GM21390 (cell line): ENCODE measurements at regions not wholly inside any gene's neighbourhood (a gene's known extent, or its start where the extent isn't known, plus 50 kb on each side); places are given as distances from the start of the nearest gene placed in this dataset.

Source experiments
- ATAC-seq: cut with Tn5 transposase; IDR thresholded peaks from one replicate; pipeline ENCODE4 v1.9.1; 2021; ENCODE audit not compliant: unreplicated experiment

DNA sequence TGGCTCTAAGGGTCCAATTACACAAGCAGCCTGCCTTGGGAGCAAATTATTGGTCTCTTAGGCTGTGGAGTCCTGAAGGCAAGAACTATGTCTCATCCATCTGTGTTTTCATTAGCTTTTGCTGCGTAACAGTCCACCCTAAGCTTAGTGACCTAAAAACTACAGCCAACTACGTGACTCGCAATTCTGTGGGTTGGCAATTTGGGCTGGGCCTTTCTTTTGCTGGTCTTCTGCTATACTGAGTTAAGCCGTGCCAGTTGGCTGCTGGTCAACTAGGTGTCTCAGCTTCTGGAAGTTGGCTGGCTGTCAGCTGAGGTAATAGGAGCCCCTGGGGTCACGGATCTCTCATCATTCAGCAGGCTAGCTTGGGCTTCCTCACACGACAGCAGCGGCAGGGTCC lies 205.6 kb upstream of the S100G start:
- ATAC-seq = no peak

DNA sequence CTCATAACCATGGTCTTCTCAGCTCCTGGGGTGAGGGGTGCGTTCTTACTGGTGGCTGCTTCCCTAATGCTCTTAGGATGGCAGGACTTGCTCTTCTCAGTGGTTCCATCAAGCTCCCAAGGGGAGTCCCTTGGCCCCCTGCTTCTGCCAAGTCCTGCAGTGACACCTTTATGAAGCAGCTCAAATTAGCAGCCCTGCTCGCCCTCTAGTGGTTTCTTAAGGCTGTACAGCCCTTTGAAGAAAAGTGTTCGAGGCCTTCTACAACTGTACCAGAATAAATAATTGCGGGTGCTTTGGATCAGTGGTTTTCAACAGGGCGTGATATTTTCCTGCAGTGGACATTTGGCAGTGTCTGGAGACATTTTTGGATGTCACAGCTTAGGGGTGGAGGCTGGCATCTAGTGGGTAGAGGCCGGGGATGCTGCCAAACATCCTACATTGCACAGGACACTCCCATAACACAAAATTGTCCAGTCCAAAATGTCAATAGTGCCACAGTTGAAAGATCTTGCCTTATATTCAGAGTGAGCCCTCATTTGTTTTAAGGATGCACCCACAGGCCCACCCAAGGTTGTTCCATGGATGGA lies 204.7 kb upstream of the S100G start:
- ATAC-seq = peak; percentile 72

DNA sequence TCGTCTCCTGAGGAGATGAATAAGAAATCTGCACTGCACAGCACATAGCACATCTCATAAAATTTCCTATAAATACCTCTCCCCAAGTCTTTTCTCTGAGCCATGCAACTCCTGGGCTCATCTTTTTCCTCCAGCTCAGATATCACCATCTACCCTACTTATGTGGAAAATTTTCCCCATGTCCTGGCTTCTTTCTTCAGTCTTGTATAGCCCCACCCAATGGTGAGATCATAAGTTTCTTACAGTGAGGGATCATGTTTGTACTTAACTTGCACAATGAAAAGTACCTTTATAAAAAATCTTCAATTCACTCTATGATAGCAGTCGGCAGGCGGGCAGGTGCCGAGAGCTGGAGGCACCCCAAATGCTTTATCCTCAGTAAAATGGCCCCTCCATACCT lies 198.6 kb upstream of the S100G start:
- no peak for ATAC-seq

DNA sequence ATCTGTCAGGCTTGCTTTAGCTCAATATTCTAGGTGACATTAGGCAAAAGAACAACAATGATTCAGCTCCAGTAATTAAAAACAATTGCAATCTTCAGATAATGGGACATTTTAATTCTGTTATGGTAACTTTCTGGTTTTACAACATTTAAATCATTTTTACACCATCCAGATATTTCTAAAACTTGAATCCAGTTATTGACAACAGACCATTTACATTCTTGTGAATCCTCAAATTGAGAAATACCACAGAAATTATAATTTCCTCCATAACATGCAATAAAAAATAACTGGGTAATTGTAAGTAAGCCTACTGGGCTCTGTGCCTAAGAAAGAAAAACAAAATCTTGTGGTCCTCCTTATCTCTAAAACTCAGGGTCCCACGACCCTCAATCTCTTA lies 195.0 kb upstream of the S100G start:
- no peak for ATAC-seq

DNA sequence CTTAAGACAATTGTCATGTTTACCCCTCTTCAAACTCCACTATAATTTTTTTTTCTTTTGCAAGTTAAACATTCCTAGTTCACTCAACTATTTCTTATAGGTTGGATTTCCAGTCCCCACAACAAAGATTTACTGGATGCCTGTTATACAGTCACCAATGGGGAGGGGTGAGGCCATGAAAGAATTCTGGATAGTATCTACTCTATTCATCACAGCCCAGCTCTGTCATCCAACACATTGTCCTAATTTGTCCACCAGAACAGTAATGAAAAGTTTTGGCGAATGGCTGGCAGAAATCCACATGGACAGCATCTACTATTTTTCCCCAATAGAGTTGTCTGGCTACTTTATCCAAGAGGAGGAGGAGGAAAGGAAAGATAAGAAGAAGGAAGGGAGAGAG lies 192.7 kb upstream of the S100G start:
- ATAC-seq = no peak

DNA sequence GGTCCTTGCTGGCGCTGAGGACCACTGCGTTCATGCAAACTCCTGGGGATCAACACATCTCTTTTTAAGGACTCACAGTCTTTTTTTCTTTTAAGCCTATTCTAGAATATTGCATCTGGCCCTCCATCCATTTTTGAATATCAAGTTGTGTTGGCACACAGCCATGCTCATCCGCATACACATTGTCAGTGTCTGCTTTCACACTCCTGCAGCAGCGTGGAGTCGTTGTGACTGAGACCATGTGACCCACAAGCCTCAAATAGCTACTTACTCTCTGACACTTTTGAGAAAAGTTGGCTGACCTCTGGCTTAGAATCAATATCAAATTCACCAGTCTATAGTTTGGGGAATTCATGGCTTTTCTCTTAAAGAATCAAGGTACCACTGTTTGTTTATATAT lies 191.8 kb upstream of the S100G start:
- no peak for ATAC-seq

DNA sequence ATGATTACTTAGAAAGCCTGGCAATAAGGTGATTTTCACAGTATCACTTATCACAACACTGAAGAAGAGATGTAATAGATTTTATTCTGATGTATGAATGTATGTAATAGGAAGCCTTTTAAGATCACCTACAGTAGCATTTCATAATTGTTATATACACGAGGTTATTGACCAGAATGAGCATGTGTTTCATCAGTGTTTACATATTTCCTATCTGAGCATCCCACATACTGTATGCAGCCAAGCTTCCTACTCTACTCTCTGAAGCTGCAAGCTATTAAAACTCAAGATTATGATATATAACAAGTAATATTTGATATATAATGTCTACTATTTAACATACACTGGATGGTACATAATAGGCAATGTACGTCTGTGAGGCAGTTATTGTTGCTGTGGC lies 190.9 kb upstream of the S100G start:
- ATAC-seq = no peak

DNA sequence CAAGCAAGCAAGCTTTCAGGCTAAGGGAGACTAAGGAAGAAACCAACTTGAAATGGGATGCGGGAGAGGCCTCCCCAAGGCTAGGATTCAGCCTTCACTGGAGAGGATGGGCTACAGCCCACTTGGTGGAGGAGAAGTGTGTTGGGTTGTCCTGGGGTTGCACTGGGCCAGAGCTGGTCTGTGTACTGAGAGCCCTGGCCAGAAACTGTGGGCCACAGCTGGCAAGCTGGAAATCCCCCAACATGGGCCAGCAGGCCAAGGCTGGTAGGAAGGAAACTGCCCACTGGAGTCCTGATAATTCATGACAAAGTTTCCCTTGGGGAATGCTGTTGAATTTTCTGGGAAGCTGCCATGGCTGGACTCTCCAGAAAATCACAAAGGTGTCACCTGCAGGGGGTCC lies 188.0 kb upstream of the S100G start:
- ATAC-seq = no peak

DNA sequence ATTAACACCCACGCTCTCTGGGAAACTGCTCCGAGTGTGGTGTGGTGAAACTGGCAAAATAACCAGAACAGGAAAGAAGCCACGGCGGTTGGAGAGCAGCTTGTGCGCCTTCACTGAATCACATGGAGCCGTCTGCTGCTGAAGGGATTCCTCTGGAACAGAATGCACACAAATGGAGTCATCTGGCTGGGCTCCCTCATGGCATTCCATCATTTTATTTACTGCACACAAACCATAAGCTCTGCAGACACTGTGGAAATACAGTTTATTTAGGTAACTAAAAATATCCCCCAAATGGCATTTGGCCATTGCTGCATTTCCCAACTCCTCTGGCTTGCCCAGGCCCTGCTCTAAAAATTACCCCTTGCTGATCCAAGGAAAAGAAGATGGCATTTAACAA lies 187.0 kb upstream of the S100G start:
- no peak for ATAC-seq

DNA sequence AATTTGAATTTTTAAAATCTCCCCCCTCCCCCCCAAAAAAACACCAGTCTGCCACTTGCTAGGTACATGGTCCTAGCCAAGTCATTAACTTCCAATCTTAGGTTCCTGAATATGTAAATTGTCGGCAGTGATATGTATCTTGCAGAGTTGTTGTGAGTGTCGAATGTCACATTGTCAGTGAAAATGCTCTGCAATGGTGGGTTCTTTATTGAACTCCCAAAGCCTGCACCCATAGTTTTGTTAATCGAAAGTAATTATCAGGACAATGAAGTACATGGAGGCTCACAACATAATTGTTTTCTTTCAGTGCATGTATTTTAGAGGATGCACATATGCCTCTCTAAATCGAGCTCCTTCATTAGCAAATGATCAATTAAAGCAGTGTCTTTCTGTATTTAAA lies 185.6 kb upstream of the S100G start:
- no peak for ATAC-seq

DNA sequence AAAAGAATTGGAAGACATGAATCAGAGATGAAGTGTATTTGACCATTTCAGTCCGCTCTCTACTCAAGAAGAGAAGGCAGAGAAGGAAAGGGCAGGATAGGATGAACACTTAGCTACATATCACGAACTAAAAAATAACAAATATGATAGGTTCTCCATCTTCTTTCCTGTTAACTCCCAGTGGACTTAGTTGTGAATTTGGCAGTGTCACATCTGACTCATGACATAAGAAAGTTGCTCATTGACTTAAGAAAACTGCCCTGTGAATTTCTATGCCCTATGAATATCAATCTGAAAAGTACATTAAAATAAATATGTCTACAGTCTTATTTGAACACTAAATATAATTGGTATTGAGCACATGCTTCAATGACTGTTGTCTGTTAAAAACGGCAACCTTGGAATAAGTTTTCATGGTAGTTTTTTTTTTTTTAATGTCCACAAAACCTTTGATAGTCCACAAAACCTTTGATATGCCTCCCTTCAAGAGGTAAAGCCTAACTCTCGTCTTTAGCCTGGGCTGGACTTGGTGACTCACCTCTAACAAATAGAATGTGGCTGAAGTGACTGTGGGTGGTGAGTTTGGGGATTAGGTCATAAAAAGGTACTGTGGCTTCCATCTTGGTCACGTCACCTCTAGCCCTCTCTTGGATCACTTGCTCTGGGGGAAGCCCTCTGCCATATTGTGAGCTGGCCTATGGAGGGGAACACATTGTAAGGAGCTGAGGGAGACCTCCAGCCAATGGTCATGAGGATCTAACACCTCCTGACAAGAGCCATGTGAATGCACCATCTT lies 184.7 kb upstream of the S100G start:
- ATAC-seq = no peak

DNA sequence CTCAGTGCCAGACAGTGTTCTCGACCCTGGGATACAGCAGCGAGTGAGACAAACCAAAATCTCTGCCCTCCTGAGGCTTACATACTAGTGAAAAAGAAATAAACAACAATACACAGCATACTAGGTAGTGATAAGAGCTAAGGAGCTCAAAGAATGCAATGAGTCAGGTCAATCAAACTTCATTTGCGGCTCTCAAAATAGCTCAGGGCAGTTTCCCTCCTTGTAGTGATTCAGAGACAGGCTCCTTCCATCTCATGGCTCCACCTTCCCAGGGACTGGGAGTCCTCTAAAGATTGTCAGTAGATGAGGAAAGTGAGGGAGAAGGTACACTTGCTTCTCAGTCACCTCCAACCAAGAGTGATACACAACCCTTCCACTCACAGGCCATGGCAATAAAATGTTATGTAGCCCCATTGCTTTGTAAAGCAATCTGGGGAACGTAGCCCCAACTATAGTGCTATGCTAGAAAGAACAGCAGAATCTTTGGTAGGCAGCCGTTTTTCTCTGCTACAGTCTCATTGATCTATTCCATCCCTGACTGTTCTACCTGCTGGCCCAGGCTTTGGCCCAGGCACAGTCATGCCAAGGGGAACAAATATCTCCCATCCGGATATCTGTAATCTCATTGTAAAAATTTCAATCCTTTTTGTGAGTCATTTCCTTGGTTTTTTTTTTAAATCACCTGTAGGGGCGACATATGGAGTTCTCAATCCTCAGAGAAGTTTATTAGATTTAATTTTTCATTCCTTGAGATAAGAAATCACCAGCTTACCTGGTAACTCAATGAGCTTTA lies 183.1 kb upstream of the S100G start:
- no peak for ATAC-seq

DNA sequence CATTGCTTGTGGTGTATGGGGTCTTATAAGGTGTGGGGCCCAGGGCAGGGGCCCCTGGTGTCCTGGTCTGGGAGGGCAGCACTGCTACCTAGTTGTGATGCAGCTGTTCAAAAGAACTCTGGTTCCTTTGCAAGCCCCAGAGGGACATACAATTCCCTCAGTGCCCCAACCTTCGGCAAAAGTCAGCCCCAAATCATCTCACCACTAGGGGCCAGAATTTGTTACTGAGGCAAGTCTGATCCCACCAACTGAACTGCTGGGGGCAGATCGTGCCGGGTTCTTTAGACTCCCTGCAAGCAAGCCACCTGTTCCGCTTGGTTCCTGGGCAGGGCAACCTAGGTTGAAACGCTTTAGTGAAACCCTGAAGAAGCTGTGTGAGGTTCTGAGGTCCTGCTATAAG lies 180.1 kb upstream of the S100G start:
- no peak for ATAC-seq

DNA sequence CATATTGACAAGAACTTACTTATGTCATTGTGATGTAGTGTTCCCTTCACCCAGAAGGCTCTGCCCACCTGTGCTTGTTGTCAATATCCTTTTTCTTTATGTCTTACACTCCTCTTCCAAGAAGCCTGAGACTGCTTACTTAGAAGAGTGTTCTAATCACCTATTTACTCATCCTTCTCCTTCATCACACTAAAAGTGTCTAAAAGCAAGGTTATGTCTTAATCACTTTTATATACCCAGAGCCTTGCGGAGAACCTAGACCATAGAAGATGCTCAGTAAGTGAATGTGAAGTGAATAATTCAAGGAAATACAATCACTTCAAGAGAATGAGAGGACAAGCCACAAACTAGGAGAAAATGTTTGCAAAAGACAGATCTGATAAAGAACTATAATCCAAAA lies 177.6 kb upstream of the S100G start:
- no peak for ATAC-seq

DNA sequence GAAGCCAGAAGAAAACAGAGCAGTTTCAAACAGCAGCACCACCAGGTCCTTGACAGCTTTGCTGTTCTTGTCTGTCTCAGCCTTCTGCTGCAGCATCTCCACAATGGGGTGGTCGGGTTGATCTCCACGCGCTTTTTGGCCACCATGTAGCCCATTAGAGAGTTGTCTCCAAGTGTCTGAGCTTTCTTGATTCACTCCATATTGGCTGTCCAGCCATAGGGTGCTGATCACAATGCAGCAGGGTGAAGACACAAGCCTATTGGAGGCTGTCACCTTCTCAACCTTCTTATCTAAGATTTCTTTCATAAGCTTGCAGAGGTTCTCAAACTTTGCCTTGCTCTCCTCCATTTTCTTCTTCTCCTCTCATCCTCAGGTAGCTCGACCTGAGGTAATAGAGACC lies 175.4 kb upstream of the S100G start:
- ATAC-seq = no peak

DNA sequence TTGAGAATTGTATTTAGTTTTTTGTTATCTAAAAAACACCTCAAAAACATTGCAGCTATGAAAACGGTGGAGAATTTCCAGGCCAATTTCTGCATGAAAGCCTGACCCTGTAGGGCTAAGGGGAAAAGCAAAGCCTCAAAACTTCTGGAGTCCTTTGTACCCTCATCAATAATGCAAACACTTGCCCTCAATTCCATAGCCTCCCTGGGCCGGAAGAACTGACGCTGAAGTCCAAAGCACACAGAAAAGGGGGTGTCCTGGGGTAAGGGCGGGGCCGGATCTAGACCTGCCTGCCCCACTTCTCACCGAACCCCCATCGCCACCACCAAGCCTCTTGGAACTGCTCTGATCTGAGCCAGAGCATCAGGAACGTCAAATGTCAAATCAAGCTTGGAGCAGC lies 173.9 kb upstream of the S100G start:
- no peak for ATAC-seq

DNA sequence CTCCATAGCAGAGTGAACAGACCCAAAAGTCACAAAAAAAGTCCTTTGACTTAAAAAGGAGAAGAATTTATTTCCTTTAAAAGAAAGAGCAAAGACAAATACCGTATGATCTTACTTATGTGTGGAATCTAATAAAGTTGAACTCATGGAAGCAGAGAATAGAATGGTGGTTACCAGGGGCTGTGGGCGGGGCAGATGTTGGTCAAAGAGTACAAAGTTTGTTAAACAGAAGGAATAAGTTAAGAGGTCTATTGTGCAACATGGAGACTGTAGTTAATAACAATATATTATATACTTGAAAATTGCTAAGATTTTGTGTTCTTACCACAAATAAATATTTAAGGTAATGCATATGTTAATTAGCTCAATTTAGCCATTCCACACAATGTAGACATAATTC lies 173.3 kb upstream of the S100G start:
- no peak for ATAC-seq

DNA sequence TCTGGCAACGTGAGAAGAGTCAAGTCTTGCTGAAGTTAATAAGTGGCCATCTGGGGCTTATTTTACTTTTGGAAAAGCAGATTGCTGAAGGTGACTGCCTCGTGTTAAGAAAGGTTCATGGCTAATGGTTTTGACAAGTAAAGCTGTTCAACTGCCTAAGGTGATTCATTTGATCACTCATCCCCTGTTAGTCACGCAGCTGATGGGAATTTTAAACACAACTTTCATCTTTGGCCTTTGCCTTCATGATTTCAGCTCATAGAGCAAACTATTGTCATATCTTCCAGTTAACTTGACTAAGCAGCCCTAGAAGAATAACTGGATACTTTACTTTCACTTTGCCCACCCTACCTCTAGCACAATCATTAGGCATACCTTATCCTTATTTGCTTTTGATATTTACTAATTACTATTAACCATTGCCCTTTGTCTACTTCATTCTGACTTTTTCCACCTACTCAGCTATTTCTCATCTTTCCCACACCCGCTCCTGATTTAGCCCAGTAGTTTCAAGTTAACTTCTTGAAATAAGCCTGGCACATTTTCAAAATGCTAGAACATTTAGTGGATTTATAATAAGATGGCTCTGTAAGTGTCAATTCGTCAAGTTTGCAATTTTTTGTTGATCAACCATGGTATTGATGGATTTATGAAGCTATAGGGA lies 170.6 kb upstream of the S100G start:
- ATAC-seq = no peak

DNA sequence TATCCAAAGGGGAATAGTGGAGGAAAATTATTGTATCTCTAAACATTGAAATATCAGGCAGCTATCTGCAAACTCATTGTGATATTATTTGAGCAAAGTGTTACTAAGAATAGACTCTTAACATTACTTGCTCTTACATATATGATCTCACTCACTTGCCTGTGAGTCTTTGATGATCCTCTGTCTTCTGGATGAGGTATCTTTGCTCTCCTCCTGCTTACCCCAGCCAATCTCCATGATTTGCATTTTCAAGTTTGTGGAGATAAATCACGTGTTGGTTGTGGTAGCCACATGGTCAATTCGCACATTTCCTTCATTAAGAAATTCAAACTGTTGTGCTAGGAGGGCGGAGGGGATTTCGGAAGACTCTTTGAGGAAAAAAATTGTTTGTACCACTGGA lies 169.9 kb upstream of the S100G start:
- no peak for ATAC-seq

DNA sequence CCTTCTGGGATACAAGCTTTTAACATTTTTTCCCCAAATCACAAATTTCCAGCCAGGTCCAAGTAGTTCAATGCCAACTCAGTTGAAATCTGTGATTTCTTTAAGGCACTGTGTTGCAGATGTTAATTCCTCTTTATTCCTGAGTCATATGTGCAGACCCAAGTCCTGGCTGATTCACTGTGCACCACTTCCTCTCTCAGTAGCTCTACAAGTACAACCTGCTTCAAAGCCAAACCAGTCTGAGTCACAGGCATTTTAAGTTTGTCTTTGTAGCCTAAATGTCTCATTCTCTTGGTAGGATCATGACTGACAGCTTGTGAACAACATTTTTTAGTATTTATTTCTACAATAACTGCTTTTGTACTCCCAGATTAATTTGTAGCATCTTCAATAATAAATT lies 165.6 kb upstream of the S100G start:
- no peak for ATAC-seq

DNA sequence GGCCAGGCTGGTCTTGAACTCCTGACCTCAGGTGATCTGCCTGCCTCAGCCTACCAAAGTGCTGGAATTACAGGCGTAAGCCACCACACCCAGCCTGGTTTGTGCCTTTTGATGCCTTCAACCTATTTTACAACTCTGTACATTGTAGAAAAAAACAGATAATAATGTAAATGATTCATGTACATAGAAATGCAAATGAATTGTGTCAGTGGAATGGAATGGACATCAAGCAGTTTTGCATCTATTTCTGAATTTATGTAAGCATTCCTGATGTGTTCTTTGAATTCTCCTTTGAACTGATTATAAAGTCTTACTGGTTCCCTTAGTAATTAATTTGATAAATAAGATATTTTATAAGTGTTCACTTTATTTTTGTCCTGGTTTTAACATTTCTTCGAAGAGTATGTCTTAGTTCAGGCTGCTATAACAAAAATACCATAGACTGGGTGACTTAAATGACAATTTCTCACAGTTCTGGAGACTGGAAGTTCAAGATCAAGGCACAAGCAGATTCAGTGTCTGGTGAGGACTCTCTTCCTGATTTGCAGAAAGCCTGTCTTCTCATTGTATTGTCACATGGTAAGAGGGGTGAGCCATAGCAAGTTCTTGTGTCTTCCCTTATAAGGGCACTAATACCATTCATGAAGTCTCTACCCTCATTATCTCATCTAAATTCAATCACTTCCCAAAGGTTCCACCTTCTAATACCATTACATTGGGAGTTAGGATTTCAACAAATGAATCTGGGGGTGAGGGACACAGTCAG lies 162.2 kb upstream of the S100G start:
- no peak for ATAC-seq
